DOHH2 (cell line): ENCODE measurements at regions not wholly inside any gene's neighbourhood (a gene's known extent, or its start where the extent isn't known, plus 50 kb on each side); places are given as distances from the start of the nearest gene placed in this dataset.

Experiments
- EZH2phosphoT487 ChIP-seq: fragments of 200-600 bp; sonication (generic); IDR thresholded peaks from 2 replicates; pipeline ENCODE4 v1.6.1; 2017; ENCODE audit warnings: borderline replicate concordance, mild to moderate bottlenecking, antibody characterized with exemption, low read length, moderate library complexity, mixed read lengths
- TF ChIP-seq, protein P1 (sequence below): fragments of 200-600 bp; sonication (generic); IDR thresholded peaks from one replicate; pipeline ENCODE4 v1.5.1; 2014; ENCODE audit warnings: antibody characterized with exemption, mild to moderate bottlenecking, low read depth, low read length; ENCODE audit not compliant: poor library complexity, severe bottlenecking

DNA sequence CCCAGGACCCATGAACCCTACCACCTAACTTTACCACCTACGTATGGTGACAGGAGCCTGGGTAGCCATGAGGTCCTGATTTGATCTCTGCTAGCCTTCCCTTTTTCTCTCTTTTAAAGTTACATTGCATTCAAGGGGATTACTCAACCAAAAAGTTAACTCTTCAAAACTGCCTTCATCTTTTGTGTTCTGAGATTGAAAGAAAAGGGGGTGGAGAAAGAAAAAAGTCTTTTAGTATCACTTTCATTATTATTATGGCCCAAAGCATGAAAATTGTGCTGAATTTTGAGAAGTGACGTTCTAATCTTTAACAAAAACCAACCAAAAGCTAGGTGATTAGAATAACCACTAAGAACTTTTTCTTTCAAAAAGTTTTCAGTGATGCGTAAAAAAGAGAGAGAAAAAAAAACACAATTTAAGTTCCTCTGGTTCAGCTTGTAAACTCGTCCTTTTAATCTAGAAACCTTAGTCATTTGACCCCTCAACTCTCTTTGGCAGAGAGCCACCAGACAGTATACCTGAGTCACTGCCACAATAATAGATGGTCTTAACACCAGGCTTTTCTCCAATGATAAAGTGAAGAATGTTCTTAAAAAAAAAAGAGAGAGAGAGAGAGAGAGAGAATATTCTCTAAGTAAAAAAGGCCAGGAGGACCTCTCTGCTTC lies 347.4 kb upstream of the FGF13 start:
- TF ChIP-seq, protein P1, sequence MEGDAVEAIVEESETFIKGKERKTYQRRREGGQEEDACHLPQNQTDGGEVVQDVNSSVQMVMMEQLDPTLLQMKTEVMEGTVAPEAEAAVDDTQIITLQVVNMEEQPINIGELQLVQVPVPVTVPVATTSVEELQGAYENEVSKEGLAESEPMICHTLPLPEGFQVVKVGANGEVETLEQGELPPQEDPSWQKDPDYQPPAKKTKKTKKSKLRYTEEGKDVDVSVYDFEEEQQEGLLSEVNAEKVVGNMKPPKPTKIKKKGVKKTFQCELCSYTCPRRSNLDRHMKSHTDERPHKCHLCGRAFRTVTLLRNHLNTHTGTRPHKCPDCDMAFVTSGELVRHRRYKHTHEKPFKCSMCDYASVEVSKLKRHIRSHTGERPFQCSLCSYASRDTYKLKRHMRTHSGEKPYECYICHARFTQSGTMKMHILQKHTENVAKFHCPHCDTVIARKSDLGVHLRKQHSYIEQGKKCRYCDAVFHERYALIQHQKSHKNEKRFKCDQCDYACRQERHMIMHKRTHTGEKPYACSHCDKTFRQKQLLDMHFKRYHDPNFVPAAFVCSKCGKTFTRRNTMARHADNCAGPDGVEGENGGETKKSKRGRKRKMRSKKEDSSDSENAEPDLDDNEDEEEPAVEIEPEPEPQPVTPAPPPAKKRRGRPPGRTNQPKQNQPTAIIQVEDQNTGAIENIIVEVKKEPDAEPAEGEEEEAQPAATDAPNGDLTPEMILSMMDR = no peak
- no peak for TF ChIP-seq EZH2phosphoT487
